Activated CD8-positive, alpha-beta memory T cell treated with anti-CD3 and anti-CD28 coated beads, Interleukin-2, amount 50 U/mL, for 24 hours (primary cell): ENCODE measurements at regions not wholly inside any gene's neighbourhood (a gene's known extent, or its start where the extent isn't known, plus 50 kb on each side); places are given as distances from the start of the nearest gene placed in this dataset.

Experiments
- DNase-seq: peaks from one replicate; pipeline ENCODE4 v3.0.0-alpha.2; 2020; ENCODE audit errors: extremely low read depth

DNA sequence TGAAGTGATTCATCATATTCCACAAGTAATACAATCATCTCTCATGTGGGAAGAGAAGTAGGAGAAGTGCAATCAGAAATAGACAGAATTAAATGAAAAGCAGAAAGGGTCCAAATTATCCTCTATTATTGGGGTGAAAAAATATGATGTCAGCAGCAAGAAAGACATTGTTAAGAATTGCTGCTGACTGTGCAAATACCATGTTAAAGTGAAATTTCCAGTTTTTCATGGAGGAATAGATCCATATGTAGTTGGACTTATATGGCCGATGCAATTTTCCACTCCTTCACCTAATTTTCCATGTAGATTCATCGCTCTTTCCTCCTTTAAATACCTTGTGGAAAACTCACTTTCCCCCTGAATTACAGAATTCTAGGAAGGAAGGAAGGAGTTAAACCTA lies 819.8 kb downstream of the GATA3 start:
- no peak for DNase-seq

DNA sequence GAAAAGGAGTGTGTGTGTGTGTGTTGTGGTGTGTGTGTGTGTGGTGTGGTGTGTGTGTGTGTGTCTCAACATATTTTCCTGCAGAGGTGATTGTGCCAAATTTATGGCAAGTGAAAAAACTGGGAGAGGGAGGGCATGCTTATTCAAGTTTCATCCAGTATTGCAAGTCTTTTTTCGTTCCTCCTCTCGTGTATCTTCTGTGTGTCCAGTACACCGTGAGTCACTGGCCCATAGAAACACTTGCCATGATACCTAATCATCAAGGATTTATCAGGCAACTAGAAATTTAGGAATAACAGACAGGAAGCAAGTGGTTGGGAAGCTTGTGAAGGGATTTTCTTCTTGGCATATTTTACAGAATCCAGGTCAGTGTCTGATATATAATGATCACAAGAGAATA lies 820.5 kb downstream of the GATA3 start:
- DNase-seq, result no peak

DNA sequence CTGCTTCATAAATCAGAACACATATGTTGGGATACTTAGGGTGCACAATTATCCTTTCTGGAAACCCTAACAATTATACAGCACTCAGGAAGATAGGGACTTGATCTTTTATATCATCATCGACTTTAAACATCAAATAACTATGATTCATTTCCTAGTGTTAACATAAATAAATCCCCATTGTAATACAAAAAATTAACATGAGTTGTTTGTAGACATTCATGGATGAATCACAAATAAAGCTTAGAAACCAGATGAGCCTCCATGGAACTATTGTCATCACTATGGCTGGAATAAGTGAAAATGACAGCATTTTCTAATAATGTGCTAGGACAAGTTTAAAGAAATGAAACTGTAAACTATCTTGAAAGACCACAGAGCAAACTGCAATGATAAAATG lies 821.7 kb downstream of the GATA3 start:
- DNase-seq, result no peak

DNA sequence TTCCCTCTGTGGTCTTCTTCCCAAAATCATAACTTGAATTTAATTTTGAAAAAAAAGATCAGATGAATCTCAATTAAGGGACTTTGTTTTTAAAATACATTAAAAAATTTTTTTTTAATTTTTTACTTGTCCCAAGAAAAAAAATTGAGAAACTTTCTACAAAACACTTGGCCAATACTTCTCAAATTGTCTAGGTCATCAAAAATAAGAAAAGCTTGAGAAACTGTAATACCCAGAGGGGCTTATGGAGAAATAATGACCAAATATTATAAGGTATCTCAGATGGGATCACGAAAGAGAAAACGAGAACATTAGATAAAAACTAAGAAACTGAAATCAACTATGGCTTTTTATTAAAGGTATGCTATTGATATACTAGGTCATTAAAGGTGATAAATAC lies 835.0 kb downstream of the GATA3 start:
- no peak for DNase-seq

DNA sequence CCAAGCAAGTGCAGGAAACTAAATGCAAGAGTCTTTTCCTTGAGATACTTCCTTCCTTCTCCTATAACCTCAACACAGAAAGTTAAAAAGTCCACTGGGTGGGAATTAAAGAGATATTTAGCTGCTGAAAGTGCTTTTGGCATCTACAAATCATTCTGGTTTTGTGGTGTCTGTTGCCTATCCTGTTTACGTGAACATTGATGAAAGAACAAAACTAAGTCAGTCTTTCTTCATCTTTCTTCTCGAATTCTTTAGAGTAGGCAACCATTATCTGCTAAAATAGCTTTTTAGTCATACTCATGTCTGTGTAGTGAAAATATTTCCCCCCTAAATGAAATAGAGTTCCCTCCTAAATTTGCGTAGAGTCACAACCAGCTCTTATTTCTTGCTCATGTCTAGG lies 838.6 kb downstream of the GATA3 start:
- no peak for DNase-seq

DNA sequence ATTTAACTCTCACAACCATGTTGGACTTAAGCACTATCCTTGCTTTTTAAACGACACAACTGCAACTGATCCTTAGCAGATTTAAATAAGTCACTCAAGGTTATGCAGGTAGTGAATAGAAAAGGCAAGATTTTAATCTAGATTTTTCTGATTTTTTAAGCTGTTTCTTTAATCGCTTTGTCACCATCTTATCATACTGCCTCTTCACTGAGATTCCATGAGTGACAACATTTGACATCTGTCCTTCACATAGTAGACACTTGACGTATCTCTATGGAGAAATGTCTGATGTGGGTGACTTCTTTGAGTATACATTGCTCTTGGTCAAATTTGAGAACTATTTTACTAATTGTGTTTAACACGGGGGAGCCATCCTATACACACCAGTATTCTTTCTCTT lies 839.7 kb downstream of the GATA3 start:
- no peak for DNase-seq

DNA sequence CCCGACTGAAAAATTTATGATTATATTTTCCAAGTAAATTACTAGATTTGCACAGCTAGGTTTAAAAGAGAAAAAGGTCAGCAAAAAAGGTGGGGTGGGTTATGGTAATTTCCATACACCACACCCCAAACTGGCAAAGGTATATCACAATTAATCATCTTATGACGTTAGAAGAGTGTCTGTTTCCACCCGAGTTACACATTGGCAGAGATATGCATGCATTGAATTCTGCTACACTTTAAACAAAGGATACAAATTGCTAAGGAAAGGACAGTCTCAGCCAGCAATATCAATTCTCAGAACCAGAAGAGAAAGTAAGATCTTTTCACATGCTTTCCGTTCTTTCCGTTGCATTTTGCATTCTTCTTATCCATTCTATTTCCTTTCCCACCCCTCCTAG lies 843.3 kb downstream of the GATA3 start:
- DNase-seq, result no peak

DNA sequence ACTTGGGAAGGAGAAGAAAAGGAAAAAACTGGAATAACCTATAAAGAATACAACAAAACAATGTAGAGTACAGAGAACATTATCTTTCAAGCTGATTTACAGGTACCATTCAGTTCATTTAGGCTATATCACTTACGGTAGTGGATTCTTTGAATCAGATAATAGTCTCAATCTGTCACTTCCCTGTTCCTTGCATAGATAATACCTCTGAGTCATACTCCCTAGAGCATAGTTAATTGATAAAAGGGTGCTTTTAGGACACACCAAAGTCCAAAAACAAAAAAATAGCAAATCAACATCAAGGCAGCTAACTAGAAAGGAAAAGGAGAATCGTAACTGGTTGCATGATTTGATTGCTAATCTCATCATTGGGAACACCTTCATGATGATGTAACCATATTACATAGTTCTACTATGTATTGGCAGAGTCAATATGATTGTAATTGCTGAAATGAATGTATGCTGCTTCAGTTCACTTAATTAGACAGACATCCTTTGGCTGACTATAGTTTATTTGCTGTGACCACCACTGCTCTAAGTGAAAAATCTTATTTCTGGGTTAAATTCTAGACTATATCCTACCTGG lies 844.4 kb downstream of the GATA3 start:
- no peak for DNase-seq

DNA sequence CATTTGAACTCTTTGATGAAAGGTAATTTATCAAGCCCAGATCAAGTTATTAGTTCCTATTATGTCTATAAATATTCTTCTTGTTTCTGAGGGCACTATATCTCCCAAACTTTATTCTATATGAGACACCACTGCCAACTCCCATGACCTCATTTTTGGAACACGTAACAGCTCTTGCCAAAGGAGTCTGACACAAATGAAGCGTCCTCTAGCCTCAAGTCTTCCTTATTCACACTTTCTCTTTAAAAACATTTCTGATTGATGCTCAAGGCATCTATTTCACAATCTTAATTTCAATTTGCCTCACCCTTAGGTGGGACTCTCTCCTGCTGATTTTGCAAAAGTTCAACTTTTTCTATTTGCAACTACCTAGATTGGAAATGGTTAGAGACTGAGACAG lies 848.4 kb downstream of the GATA3 start:
- DNase-seq, result no peak

DNA sequence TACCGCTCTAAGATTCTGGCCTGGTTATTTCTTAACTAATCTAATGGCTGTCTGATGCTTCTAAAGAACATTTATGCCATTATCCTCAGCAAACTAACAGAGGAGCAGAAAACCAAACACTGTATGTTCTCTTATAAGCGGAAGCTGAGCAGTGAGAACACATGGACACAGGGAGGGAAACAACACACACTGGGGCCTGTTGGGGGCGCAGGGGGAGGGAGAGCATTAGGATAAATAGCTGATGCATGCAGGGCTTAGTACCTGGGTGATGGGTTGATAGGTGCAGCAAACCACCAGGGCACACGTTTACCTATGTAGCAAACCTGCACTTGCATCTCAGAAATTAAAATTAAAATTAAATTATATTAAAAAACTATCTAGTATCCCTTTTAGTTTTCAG lies 853.5 kb downstream of the GATA3 start:
- DNase-seq, result no peak

DNA sequence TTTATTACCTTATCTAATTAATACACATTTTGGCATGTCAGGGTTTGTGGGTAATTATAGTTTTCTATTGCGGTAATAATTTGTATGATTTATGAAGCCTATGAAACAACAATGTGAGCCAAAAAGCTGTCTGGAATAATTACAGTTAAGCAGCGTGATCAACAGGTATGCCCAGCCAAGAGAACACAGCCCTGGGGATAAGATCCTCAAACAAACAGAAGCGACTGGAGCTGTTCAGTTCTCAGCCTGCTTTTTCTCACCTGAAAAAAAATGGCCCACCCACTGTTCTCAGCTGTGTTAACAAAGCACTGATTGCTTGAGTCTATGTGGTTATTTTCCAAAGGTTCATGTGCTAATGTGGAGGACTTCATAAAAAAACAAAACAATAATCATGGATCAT lies 855.8 kb downstream of the GATA3 start:
- DNase-seq, result no peak

DNA sequence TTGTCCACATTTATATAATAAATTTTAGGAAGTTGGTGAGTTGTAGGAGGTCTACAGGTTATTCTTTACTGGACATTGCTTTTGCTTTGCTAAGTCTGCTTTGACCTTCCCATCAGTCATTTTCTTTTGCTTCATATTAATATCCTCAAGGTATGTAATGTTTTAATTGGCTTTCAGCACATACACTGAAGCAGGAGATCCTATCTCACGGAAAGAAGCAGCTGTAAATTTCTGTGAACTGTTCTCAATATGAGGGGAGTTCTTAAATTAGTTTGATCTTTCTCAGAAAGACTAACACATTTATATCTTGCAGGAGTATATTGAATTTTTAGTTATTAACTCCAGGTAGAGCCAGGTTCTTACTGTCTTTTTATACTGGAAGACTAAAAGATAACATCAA lies 856.5 kb downstream of the GATA3 start:
- no peak for DNase-seq

DNA sequence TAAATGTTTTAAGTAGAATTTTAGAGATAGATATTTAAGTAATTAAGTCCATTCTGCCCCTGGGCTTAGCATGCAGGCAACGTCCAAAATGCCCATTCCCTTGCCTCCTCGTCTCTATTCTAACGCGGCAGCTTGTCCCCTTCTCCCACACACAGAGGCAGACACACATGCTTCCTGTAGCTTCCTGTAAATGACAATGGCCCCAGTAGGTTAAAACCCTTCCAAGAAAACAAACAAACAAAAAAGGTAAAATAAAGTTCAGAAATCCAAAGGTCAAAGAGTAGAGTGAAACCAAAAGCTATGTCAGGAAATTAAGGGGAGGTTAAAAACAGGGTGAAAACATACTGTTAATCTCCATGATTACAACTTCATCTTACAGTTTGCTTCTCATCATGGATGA lies 857.6 kb downstream of the GATA3 start:
- DNase-seq, result no peak

DNA sequence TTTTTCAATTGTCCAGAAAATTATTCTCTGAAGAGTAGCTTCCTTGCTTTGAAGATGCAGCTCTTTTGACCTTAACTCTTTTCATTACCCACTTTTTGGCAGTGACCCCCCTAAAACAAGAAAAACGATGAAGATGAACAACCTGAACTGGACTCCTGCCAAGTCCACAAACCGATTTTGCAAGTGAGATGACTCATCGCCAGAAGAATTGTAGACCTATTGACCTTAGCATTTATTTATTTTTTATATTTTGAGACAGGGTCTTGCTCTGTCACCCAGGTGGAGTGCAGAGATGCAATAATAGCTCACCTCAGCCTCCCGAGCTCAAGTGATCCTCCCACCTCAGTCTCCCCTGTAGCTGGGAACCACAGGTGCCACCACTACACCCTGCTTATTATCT lies 859.2 kb downstream of the GATA3 start:
- no peak for DNase-seq

DNA sequence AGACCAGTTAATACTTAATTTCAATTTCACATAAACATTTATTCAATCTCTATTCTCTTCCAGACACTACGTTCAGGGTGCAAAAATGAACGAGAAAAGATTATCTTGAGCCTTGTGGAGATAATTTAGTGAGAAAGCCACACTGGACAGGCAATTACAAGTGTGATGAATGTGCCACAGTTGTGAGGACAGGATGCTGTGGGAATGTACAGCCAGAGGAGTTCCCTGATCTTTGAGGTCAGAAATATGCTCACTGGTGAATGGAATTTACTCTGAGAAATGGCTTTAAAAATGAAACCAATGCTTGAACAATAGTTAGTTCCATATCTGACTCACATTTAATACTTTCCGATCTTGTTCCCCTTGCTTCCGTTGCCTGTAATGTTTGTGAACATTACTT lies 864.8 kb downstream of the GATA3 start:
- no peak for DNase-seq

DNA sequence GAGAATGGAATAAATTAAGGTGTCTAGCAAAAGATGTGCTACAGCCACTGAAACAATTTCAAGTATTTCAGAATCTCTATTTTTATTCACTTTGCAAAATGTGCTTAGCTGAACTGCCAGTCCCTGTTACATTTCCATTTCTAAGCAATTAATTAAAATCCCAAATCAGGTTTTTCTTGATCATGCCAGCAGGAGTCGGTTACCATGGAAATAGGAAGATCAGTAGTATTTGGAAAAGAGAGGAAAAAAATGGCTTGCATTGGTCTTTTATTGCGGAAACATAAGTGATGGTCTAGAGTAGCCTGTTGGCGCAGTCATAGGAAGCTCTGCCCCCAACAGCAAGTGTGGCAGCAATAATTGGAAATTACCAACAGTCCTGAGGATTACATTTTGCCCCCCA lies 867.1 kb downstream of the GATA3 start:
- DNase-seq, result no peak

DNA sequence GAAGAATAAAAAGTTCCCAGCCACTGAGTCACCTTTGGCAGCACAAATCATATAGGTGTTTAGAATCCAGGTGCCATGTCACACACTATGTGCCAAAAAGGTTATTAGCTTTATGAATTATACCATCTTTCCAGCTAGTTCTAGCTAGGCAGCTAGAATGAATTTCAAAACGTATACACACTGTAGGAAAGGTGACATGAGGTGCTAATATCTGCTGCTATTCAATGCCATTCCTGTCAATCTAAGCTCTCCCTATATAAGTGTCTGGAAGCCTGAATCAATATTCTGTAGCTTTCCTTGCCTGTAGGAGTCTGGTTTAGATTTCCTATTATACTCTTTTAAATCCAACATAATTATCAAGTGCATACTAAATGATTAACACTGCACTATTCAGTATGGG lies 868.6 kb downstream of the GATA3 start:
- no peak for DNase-seq

DNA sequence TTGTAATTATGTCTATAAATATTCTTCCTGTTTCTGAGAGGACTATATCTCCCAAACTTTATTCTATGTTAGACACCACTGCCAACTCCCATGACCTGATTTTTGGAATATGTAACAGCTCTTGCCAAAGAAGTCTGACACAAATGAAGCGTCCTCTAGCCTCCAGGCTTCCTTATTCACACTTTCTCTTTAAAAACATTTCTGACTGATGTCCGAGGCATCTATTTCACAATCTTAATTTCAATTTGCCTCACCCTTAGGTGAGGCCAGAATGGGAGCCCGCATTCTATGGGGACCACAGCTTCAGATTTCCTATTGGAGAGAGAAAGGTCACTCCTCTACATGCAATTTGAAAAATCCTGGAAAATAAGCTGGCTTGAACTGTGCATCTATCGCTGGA lies 873.2 kb downstream of the GATA3 start:
- no peak for DNase-seq

DNA sequence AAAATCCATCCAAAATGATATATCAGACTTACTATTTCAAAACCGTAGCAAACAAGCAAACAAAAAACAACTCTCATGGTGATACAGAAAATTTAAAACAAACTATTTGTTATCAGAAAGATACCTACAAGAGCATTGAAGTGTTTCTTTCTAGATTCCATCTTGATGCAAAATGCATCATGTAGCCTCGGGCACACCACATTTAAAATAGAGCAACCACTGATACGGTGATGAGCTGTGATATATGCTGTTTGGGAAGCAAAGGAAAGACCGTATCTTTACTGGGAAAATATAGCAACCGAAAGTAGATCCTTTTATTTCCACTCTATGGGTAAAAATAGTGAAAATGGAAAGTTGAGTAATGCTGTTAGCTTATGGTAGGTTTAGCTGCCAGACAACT lies 892.0 kb downstream of the GATA3 start:
- DNase-seq, result no peak

DNA sequence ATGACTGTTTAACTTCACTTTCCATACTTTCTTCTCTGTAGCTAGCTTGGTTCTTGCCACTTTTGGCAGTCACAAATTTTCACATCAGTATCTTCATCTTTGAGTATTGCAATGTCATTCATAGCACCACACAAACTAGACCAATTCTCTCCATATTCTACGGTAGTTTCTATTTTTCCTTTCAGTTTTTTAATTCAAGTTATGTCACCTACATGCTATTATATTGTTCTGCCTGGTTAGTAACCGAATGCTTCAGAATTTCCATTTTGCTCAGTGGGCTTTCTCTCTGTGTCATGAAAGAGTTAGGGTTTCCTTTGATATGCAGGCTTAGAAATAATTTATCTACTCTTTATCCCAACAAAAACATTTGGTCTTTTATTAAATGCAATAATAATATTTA lies 896.5 kb downstream of the GATA3 start:
- DNase-seq, result no peak

DNA sequence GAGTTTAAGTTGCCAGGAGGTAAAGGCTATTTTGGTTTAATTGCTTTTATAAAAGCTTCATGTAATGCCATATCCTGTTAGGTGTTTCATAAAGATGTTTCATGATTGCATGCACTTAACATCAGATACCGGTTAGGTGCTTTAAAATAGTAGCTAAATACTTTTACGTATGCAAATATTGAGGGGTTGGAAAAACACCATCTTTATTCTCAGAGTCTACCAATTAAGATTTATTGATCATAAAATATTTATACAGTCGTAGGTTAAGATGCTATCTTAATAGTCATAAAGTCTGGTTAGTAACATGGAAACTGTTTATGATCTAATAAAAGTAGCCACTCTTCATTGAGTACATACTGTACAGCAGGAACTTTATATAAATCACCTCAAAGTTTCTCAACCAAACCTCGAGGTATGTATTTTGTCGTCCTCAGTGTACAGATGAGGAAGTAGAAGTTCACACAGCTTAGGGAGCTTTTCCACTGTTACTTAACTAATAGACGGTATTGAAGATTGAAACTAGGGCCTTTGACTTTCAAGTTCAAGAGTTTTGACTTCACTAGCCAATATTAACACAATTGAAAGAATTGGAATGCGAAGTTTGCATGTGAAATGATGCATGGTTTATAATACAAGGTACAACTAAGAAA lies 897.1 kb downstream of the GATA3 start:
- no peak for DNase-seq

DNA sequence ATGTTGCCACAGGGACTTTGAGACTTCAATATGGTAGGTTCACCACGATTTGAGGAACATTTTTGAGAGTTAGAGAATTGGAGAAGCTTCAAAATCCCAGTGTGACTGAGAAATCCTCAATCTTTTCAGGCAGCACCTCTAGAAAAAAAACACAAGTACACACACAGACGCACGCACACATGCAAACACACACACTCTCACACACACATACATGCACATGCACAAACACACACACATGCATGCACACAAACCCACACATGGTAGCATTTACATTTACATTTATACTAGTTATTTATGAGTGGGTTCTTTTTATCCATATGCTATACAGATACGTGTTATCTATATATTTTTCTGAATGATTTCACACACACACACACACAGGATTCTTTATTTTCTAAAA lies 901.9 kb downstream of the GATA3 start:
- DNase-seq, result no peak

DNA sequence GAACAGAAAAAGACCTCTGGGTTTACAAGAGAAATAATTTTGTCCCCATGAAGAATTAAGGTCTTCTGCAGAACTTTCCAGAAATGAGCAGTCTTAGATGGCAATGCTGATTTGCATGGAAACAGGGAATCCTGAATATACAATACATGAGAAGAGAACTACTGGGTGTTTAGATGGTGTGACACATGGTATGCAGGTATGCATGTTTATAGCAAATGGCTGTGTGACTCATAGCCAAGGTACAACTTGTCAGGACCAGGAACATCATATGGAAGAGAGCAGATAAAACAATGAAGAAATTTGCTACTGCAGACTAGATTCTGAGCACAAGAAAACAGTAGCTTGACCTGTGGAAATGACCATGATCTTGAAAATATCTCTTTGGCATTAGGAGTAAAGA lies 907.8 kb downstream of the GATA3 start:
- no peak for DNase-seq

DNA sequence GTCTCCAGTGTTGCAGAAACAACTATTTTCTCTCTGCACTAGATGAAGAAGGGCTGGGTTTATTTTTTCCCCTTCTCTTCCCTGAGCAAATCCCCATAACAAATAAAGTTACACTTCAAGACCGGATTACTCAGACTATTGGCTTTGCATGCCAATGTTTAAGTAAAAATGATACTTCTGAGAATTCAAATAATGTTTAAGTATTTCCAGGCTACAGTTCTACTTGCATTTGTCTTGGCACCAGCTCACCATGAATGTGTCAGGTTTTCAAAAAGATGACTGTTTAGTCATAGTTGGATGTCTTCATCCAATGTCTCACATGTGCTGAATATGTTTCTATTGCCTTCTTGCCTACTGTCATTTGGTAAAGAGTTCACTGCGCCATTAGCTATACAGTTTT lies 912.6 kb downstream of the GATA3 start:
- DNase-seq, result no peak
